ENCODE measurements at regions not wholly inside any gene's neighbourhood (a gene's known extent, or its start where the extent isn't known, plus 50 kb on each side); places are given as distances from the start of the nearest gene placed in this dataset.

- H3F3A ChIP-seq (ENCODE audit: low read length, unreplicated experiment): peaks cover 3% of the 10 kb centered on the region
- peak overlapping the region; percentile 99 for H3K27ac ChIP-seq (ENCODE audit: low read length)
- BruUV-seq (replicated peaks): no TSS peak
- H4K20me1 ChIP-seq (ENCODE audit: low read length): no peaks in the 10 kb centered on the region
- H3K4me1 ChIP-seq (ENCODE audit: insufficient read depth, low read length): peaks cover 30% of the 10 kb centered on the region
- H3K36me3 ChIP-seq (ENCODE audit: low read depth, low read length): no peaks in the 10 kb centered on the region
- H3K27me3 ChIP-seq (ENCODE audit: low read length): no peaks in the 10 kb centered on the region
- no peak for TF ChIP-seq EZH2 (IDR thresholded peaks at IDR 0.05; ENCODE audit: low read length, unreplicated experiment)
- no peak for TF ChIP-seq EZH2phosphoT487 (IDR thresholded peaks at IDR 0.05; ENCODE audit: borderline replicate concordance, low read length)
- TF ChIP-seq CTCF (conservative IDR thresholded peaks at IDR 0.05; ENCODE audit: low read depth, low read length): no peak
- intact Hi-C loops (cut with micrococcal nuclease): no loop called here
- H3K9me2 ChIP-seq (replicated peaks; ENCODE audit: low read length): no peaks in the 10 kb centered on the region
- H3K9ac ChIP-seq (ENCODE audit: low read length): peak overlapping the region; percentile 84
- H3K79me2 ChIP-seq (ENCODE audit: low read length): no peaks in the 10 kb centered on the region
- peak overlapping the region; percentile 74 for H3K4me2 ChIP-seq (ENCODE audit: low read length)
- H2AFZ ChIP-seq (ENCODE audit: low read length): no peak overlapping the region
- H3K9me3 ChIP-seq (ENCODE audit: low read length): no peaks in the 10 kb centered on the region
- CTCF ChIA-PET: no interaction called here
- ATAC-seq: no peak
- no peak for DNase-seq
- POLR2A ChIA-PET (ENCODE audit: unreplicated experiment): no interaction called here
- H3K4me3 ChIP-seq (ENCODE audit: low read length): no peak overlapping the region
Measured at GRCh38 chr11:34826384-34826726, 89.8 kb downstream of the APIP start.

- no peaks in the 10 kb centered on the region for H3K79me2 ChIP-seq (ENCODE audit: low read length)
- H3K9ac ChIP-seq (ENCODE audit: low read length): peak overlapping the region; percentile 84
- DNase-seq: peak; percentile 85
- no TSS peak for BruUV-seq (replicated peaks)
- no peak for TF ChIP-seq CTCF (conservative IDR thresholded peaks at IDR 0.05; ENCODE audit: low read depth, low read length)
- TF ChIP-seq EZH2phosphoT487 (IDR thresholded peaks at IDR 0.05; ENCODE audit: borderline replicate concordance, low read length): no peak
- no peak for TF ChIP-seq EZH2 (IDR thresholded peaks at IDR 0.05; ENCODE audit: low read length, unreplicated experiment)
- H3K4me3 ChIP-seq (ENCODE audit: low read length): no peak overlapping the region
- no peaks in the 10 kb centered on the region for H3K9me3 ChIP-seq (ENCODE audit: low read length)
- no peaks in the 10 kb centered on the region for H3K9me2 ChIP-seq (replicated peaks; ENCODE audit: low read length)
- no peaks in the 10 kb centered on the region for H3K36me3 ChIP-seq (ENCODE audit: low read depth, low read length)
- peak; percentile 71 for ATAC-seq
- intact Hi-C loops (cut with micrococcal nuclease): no loop called here
- CTCF ChIA-PET: no interaction called here
- no peaks in the 10 kb centered on the region for H3K27me3 ChIP-seq (ENCODE audit: low read length)
- H4K20me1 ChIP-seq (ENCODE audit: low read length): no peaks in the 10 kb centered on the region
- H3F3A ChIP-seq (ENCODE audit: low read length, unreplicated experiment): peaks cover 3% of the 10 kb centered on the region
- peak overlapping the region; percentile 63 for H2AFZ ChIP-seq (ENCODE audit: low read length)
- peaks cover 30% of the 10 kb centered on the region for H3K4me1 ChIP-seq (ENCODE audit: insufficient read depth, low read length)
- H3K27ac ChIP-seq (ENCODE audit: low read length): peak overlapping the region; percentile 99
- POLR2A ChIA-PET (ENCODE audit: unreplicated experiment): no interaction called here
- peak overlapping the region; percentile 74 for H3K4me2 ChIP-seq (ENCODE audit: low read length)
Measured at GRCh38 chr11:34825670-34826383, 90.4 kb downstream of the APIP start.

- peak overlapping the region; percentile 99 for H3K27ac ChIP-seq (ENCODE audit: low read length)
- H3K9ac ChIP-seq (ENCODE audit: low read length): peak overlapping the region; percentile 80
- ATAC-seq (peak; percentile 70), DNase-seq (peak; percentile 81)
- ChIA-PET POLR2A (ENCODE audit: unreplicated experiment) (no interaction called here), CTCF (no interaction called here)
- H3K4me2 ChIP-seq (ENCODE audit: low read length): peak overlapping the region; percentile 74
- peaks cover 3% of the 10 kb centered on the region for H3F3A ChIP-seq (ENCODE audit: low read length, unreplicated experiment)
- no TSS peak for BruUV-seq (replicated peaks)
- no peaks in the 10 kb centered on the region for H3K27me3 ChIP-seq (ENCODE audit: low read length)
- H3K9me3 ChIP-seq (ENCODE audit: low read length): no peaks in the 10 kb centered on the region
- no peaks in the 10 kb centered on the region for H4K20me1 ChIP-seq (ENCODE audit: low read length)
- no peak overlapping the region for H3K4me3 ChIP-seq (ENCODE audit: low read length)
- no peaks in the 10 kb centered on the region for H3K79me2 ChIP-seq (ENCODE audit: low read length)
- intact Hi-C loops (cut with micrococcal nuclease): no loop called here
- H3K36me3 ChIP-seq (ENCODE audit: low read depth, low read length): no peaks in the 10 kb centered on the region
- H3K9me2 ChIP-seq (replicated peaks; ENCODE audit: low read length): no peaks in the 10 kb centered on the region
- peak overlapping the region; percentile 63 for H2AFZ ChIP-seq (ENCODE audit: low read length)
- TF ChIP-seq EZH2phosphoT487 (IDR thresholded peaks at IDR 0.05; ENCODE audit: borderline replicate concordance, low read length) (no peak), CTCF (conservative IDR thresholded peaks at IDR 0.05; ENCODE audit: low read depth, low read length) (no peak), EZH2 (IDR thresholded peaks at IDR 0.05; ENCODE audit: low read length, unreplicated experiment) (no peak)
- H3K4me1 ChIP-seq (ENCODE audit: insufficient read depth, low read length): peaks cover 30% of the 10 kb centered on the region
Measured at GRCh38 chr11:34825315-34825669, 90.9 kb downstream of the APIP start.
